Ovary (tissue), 7 donors: ENCODE measurements at regions not wholly inside any gene's neighbourhood (a gene's known extent, or its start where the extent isn't known, plus 50 kb on each side); places are given as distances from the start of the nearest gene placed in this dataset.

ENCODE experiments used
- DNase-seq, 5 donors: peaks; one replicate each; pipeline ENCODE4 v3.0.0-alpha.2; 2019 to 2020
- H3K27ac ChIP-seq, 2 donors: fragments of 200-600 bp; one replicate each; pipeline versions ENCODE4 v1.5.1 to v1.8.0; 2019 to 2022
- H3K27me3 ChIP-seq: fragments of 200-600 bp; one replicate; pipeline ENCODE4 v1.8.0; 2022
- H3K36me3 ChIP-seq: fragments of 200-600 bp; sonication (generic); one replicate; pipeline ENCODE4 v1.5.1; 2019
- H3K4me1 ChIP-seq: one replicate; pipeline ENCODE4 v1.8.1; 2013; ENCODE audit warnings: mild to moderate bottlenecking, moderate library complexity; ENCODE audit not compliant: insufficient read depth
- H3K4me3 ChIP-seq: fragments of 200-600 bp; sonication (generic); one replicate; pipeline ENCODE4 v1.5.1; 2017
- H3K9me3 ChIP-seq, 2 donors: fragments of 200-600 bp in 1 of 2; sonication (generic) in 1 of 2; one replicate each; pipeline versions ENCODE4 v1.5.1 to v1.8.1; 2013 to 2019; ENCODE audit warnings: mild to moderate bottlenecking in 1 of 2, moderate library complexity in 1 of 2
- CTCF ChIP-seq, 3 donors: fragments of 450-650 bp in 2 of 3; fragments of 200-600 bp in 1 of 3; IDR thresholded peaks; one replicate each; pipeline versions ENCODE4 v1.5.1 to v1.8.0; 2016 to 2022; ENCODE audit warnings: antibody characterized with exemption in 3 of 3, mild to moderate bottlenecking in 1 of 3
- EP300 ChIP-seq: sonication (generic); formaldehyde crosslinking; IDR thresholded peaks from one replicate; pipeline ENCODE4 v1.6.1; 2017; ENCODE audit warnings: antibody characterized with exemption
- POLR2A ChIP-seq: fragments of 450-650 bp; IDR thresholded peaks from one replicate; pipeline ENCODE4 v1.6.1; 2017; ENCODE audit warnings: antibody characterized with exemption, mild to moderate bottlenecking, moderate library complexity
- WGBS, 3 donors: extraction: QIAGEN DNeasy Blood & Tissue Kit in 1 of 3; methylation state at CpG; one replicate each; pipeline versions ENCODE4 v1.1.5 to v1.1.7; 2013 to 2017; 5-methylcytosine and 5-hydroxymethylcytosine counted together
- intact Hi-C, 4 donors: fragments of 100-400 bp; cut with DNase I; formaldehyde crosslinking; loops; one replicate each; pipeline versions ENCODE4 v1.11.0 to v1.15.1; 2022 to 2023
- donor health status: DM: no; HTN: no; CAD: no; lungs with moderate emphysema.
- donor health status: DM: no; HTN: no; CAD: no.
- donor health status: Bipolar disorder and iron deficiency.
- donor health status: DM: no; HTN: no; CAD: no.
- donor health status: DM: yes; HTN: yes; CAD: no.

GRCh38 chr14:97029800-97030199 lies 232.6 kb downstream of the VRK1 start:
- no peak overlapping the region for H3K4me3 ChIP-seq
- no peaks in the 10 kb centered on the region for H3K27me3 ChIP-seq
- no peaks in the 10 kb centered on the region for H3K9me3 ChIP-seq
- no peaks in the 10 kb centered on the region for H3K36me3 ChIP-seq
- DNase-seq: no peak
- no peak overlapping the region for H3K27ac ChIP-seq
- WGBS, 3 donors: 95 to 98% (median 95%) methylated on average over 2 of the region's 2 CpGs
- no peaks in the 10 kb centered on the region for H3K4me1 ChIP-seq
- intact Hi-C loops: no loop called here
- no peak for TF ChIP-seq CTCF (IDR thresholded peaks at IDR 0.05)
- TF ChIP-seq EP300: no peak
- no peak for TF ChIP-seq POLR2A

- H3K36me3 ChIP-seq: no peaks in the 10 kb centered on the region
- WGBS, 3 donors: 71 to 90% (median 88%) methylated on average over 4 of the region's 4 CpGs
- intact Hi-C loops: no loop called here
- no peaks in the 10 kb centered on the region for H3K4me1 ChIP-seq
- no peak overlapping the region for H3K27ac ChIP-seq
- H3K27me3 ChIP-seq: no peaks in the 10 kb centered on the region
- TF ChIP-seq EP300 (no peak), POLR2A (no peak), CTCF (IDR thresholded peaks at IDR 0.05) (no peak)
- H3K9me3 ChIP-seq: no peaks in the 10 kb centered on the region
- H3K4me3 ChIP-seq: no peak overlapping the region
- no peak for DNase-seq
These were observed 234.3 kb downstream of the VRK1 start for GRCh38 chr14:97031530-97031929.

GRCh38 chr14:97033556-97034081 lies 236.4 kb downstream of the VRK1 start:
- Histone ChIP-seq H3K4me3 (no peak overlapping the region), H3K9me3 (no peaks in the 10 kb centered on the region), H3K4me1 (no peaks in the 10 kb centered on the region), H3K27ac (no peak overlapping the region), H3K36me3 (no peaks in the 10 kb centered on the region), H3K27me3 (no peaks in the 10 kb centered on the region)
- DNase-seq: no peak
- TF ChIP-seq CTCF (IDR thresholded peaks at IDR 0.05) (no peak), EP300 (no peak), POLR2A (no peak)
- 20 to 31% (median 22%) methylated on average over 31 to 32 of the region's 32 CpGs for WGBS, 3 donors
- intact Hi-C loops: no loop called here

- 71 to 75% (median 72%) methylated on average over 15 to 16 of the region's 16 CpGs for WGBS, 3 donors
- intact Hi-C loops: no loop called here
- H3K27me3 ChIP-seq: no peaks in the 10 kb centered on the region
- H3K4me3 ChIP-seq: no peak overlapping the region
- no peak for DNase-seq
- no peaks in the 10 kb centered on the region for H3K36me3 ChIP-seq
- H3K4me1 ChIP-seq: no peaks in the 10 kb centered on the region
- H3K9me3 ChIP-seq: no peaks in the 10 kb centered on the region
- no peak overlapping the region for H3K27ac ChIP-seq
- no peak for TF ChIP-seq CTCF (IDR thresholded peaks at IDR 0.05)
- no peak for TF ChIP-seq EP300
- TF ChIP-seq POLR2A: no peak
These were observed 239.1 kb downstream of the VRK1 start for GRCh38 chr14:97036086-97036852.
